ENCODE measurements at regions not wholly inside any gene's neighbourhood (a gene's known extent, or its start where the extent isn't known, plus 50 kb on each side); places are given as distances from the start of the nearest gene placed in this dataset.

DNA sequence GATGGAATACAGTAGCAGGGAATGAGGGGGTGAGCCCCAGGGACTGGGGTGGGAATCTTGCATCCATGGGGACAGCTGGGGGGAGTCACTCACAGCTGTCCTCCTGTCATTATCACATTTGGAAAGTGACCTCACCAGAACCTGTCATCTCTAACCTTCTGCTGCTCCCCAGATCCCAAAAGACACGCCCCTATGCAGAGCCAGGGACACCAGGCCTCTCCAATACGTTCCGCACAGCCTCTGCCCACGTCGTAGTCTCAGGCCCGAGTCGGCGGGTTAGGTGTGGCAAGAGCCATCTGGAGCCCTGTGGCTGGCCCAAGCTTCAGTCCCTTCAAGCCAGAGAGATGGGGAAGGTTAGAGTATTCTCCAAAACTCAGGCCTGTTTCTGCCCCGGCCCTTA lies 214.3 kb downstream of the ENGASE start:
- H3K4me1 ChIP-seq (replicated peaks; ENCODE audit: insufficient read depth), result no peaks in the 10 kb centered on the region
- TF ChIP-seq, protein P1, sequence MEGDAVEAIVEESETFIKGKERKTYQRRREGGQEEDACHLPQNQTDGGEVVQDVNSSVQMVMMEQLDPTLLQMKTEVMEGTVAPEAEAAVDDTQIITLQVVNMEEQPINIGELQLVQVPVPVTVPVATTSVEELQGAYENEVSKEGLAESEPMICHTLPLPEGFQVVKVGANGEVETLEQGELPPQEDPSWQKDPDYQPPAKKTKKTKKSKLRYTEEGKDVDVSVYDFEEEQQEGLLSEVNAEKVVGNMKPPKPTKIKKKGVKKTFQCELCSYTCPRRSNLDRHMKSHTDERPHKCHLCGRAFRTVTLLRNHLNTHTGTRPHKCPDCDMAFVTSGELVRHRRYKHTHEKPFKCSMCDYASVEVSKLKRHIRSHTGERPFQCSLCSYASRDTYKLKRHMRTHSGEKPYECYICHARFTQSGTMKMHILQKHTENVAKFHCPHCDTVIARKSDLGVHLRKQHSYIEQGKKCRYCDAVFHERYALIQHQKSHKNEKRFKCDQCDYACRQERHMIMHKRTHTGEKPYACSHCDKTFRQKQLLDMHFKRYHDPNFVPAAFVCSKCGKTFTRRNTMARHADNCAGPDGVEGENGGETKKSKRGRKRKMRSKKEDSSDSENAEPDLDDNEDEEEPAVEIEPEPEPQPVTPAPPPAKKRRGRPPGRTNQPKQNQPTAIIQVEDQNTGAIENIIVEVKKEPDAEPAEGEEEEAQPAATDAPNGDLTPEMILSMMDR (conservative IDR thresholded peaks at IDR 0.05), result no peak
- TF ChIP-seq EZH2 (IDR thresholded peaks at IDR 0.05; ENCODE audit: low read depth), result no peak
- no peaks in the 10 kb centered on the region for H3K9me2 ChIP-seq (ENCODE audit: insufficient read depth)
- H3K79me2 ChIP-seq (ENCODE audit: low read depth), result no peaks in the 10 kb centered on the region
- no peaks in the 10 kb centered on the region for H3K36me3 ChIP-seq (ENCODE audit: low read depth)
- H3K27ac ChIP-seq, result no peak overlapping the region
- ChIA-PET CTCF (no interaction called here), POLR2A (ENCODE audit: unreplicated experiment) (no interaction called here)
- no peaks in the 10 kb centered on the region for H4K20me1 ChIP-seq (ENCODE audit: insufficient read depth)
- H2AFZ ChIP-seq, result no peak overlapping the region
- H3K4me3 ChIP-seq, result no peak overlapping the region
- intact Hi-C loops (cut with micrococcal nuclease; ENCODE audit: unreplicated experiment), result no loop called here
- no TSS peak for BruUV-seq (replicated peaks)
- no peak overlapping the region for H3K4me2 ChIP-seq
- H3K27me3 ChIP-seq (ENCODE audit: insufficient read depth, low read depth), result peaks cover 89% of the 10 kb centered on the region
- DNase-seq, result no peak
- H3F3A ChIP-seq (ENCODE audit: insufficient read depth, low read depth), result no peaks in the 10 kb centered on the region
- H3K9me3 ChIP-seq (ENCODE audit: insufficient read depth, low read depth), result no peaks in the 10 kb centered on the region

DNA sequence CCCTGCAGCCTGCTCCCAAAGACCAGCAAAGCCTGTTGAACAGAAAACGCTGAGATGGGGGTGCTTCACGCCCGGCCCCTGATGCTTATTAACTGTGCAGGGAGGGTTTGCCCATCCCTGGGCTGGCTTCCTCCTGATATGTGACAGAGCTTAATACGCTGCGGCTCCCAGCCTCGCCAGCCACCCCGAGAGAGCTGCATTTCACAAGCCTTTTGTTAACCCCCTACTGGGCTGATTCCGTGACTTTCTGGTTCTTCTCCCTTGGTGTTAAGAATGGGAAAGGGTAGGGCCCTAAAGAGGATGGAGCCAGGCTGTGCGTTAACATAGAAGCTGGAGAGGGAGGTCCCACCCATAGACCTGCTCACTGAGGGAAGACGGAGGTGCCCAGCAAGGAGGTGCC lies 211.8 kb downstream of the ENGASE start:
- no peaks in the 10 kb centered on the region for H4K20me1 ChIP-seq (ENCODE audit: insufficient read depth)
- H3K27me3 ChIP-seq (ENCODE audit: insufficient read depth, low read depth), result peaks cover 95% of the 10 kb centered on the region
- no peak overlapping the region for H3K4me2 ChIP-seq
- no peaks in the 10 kb centered on the region for H3K9me3 ChIP-seq (ENCODE audit: insufficient read depth, low read depth)
- H3K79me2 ChIP-seq (ENCODE audit: low read depth), result no peaks in the 10 kb centered on the region
- no peak for DNase-seq
- ChIA-PET CTCF (no interaction called here), POLR2A (ENCODE audit: unreplicated experiment) (no interaction called here)
- BruUV-seq (replicated peaks), result no TSS peak
- H3F3A ChIP-seq (ENCODE audit: insufficient read depth, low read depth), result no peaks in the 10 kb centered on the region
- H3K9me2 ChIP-seq (ENCODE audit: insufficient read depth), result no peaks in the 10 kb centered on the region
- H3K4me3 ChIP-seq, result no peak overlapping the region
- H2AFZ ChIP-seq, result no peak overlapping the region
- no peak overlapping the region for H3K27ac ChIP-seq
- TF ChIP-seq, protein P1 (conservative IDR thresholded peaks at IDR 0.05), result no peak
- TF ChIP-seq EZH2 (IDR thresholded peaks at IDR 0.05; ENCODE audit: low read depth), result no peak
- H3K36me3 ChIP-seq (ENCODE audit: low read depth), result no peaks in the 10 kb centered on the region
- intact Hi-C loops (cut with micrococcal nuclease; ENCODE audit: unreplicated experiment), result no loop called here
- H3K4me1 ChIP-seq (replicated peaks; ENCODE audit: insufficient read depth), result no peaks in the 10 kb centered on the region

DNA sequence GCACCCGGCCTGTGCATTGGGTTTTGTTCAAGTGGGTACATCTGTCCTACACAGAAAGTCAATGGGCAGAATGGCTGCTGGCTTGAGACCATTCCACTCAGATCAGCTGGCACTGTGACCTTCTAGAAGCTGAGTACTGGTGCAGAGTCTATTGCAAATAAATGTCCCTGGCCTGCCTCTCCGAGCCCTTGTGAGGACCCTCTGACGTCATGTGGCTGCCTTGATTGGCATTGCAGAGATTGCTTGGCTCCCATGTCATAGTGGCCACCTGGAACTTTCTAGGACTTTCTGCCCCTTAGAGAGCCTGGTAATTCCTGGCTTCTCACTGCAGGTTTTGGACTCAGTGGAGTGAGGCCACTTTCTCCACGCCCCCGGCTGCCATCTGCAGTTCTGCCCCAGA lies 211.3 kb downstream of the ENGASE start:
- ChIA-PET POLR2A (ENCODE audit: unreplicated experiment) (no interaction called here), CTCF (no interaction called here)
- TF ChIP-seq, protein P1 (conservative IDR thresholded peaks at IDR 0.05), result no peak
- TF ChIP-seq EZH2 (IDR thresholded peaks at IDR 0.05; ENCODE audit: low read depth), result no peak
- BruUV-seq (replicated peaks), result no TSS peak
- no peak overlapping the region for H3K4me2 ChIP-seq
- H3K79me2 ChIP-seq (ENCODE audit: low read depth), result no peaks in the 10 kb centered on the region
- H3K36me3 ChIP-seq (ENCODE audit: low read depth), result no peaks in the 10 kb centered on the region
- no peak overlapping the region for H2AFZ ChIP-seq
- no peaks in the 10 kb centered on the region for H3K4me1 ChIP-seq (replicated peaks; ENCODE audit: insufficient read depth)
- H3K9me2 ChIP-seq (ENCODE audit: insufficient read depth), result no peaks in the 10 kb centered on the region
- no peaks in the 10 kb centered on the region for H3K9me3 ChIP-seq (ENCODE audit: insufficient read depth, low read depth)
- H4K20me1 ChIP-seq (ENCODE audit: insufficient read depth), result no peaks in the 10 kb centered on the region
- H3K27me3 ChIP-seq (ENCODE audit: insufficient read depth, low read depth), result peaks cover 97% of the 10 kb centered on the region
- H3K27ac ChIP-seq, result no peak overlapping the region
- no peaks in the 10 kb centered on the region for H3F3A ChIP-seq (ENCODE audit: insufficient read depth, low read depth)
- no peak for DNase-seq
- no peak overlapping the region for H3K4me3 ChIP-seq
- intact Hi-C loops (cut with micrococcal nuclease; ENCODE audit: unreplicated experiment), result no loop called here
